ENCODE measurements at regions not wholly inside any gene's neighbourhood (a gene's known extent, or its start where the extent isn't known, plus 50 kb on each side); places are given as distances from the start of the nearest gene placed in this dataset.

DNA sequence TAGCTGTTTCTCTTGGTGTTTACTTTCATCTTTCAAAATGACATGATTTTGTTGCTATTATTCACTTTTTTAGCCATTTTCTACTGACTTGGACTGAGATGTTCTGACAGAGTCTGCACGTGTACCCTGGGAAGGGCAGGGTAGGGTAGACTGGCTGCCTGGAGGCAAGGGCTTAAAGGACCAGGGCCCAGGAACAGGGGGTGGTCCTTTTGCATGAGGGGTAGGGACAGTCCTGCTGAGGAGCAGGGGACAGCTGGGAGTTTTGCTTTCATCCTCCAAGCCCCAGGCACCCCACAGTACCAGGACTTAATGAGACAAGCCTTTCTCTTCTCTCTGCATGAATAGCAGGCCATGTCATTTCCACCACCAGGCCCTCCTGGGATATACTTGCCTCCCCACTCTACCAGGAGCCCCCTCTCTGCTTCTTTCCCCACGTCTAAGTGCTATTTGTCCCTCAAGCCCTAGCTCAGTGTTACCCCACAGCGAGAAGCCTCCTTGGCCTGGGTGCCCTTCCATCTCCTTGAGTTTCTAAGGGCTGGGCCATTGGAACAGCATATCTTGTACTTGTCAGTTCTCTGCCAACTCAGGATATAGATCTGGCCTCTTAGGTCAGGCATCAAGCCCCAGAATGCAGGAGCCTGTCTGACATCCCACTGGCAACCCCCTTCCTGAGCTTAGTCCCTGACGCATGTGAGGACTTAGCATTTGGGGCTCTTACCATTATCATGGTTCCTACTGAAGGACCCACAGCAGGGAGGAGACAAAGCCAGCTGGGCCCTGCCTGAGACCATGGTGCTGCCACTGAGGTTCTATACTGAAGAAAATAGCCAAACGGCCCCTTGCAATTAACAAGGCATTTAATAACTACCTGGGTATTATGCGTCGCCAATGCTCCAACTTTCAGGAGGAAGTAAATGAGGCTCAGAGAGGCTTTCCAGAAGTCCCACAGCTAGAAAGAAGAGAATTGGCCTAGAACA lies 78.4 kb upstream of the UNC5B start:
- H3K4me3 ChIP-seq (ENCODE audit: low read length in 3 of 3) = no peak overlapping the region
- no peak overlapping the region for H3K27ac ChIP-seq (ENCODE audit: low read depth, low read length)
- H3K27me3 ChIP-seq (ENCODE audit: control insufficient read depth in 3 of 3, insufficient read depth in 3 of 3, low read length in 3 of 3) = peaks cover 17 to 27% (median 24%) of the 10 kb centered on the region in 3 donors
- H3K9me3 ChIP-seq (ENCODE audit: control insufficient read depth in 3 of 3, low read length in 3 of 3) = no peaks in the 10 kb centered on the region
- peaks cover 0 to 4% (median 2%) of the 10 kb centered on the region in 3 donors for H3K4me1 ChIP-seq (ENCODE audit: control insufficient read depth in 3 of 3, insufficient read depth in 3 of 3, low read length in 3 of 3)
- H3K36me3 ChIP-seq (ENCODE audit: control insufficient read depth in 3 of 3, insufficient read depth in 3 of 3, low read length in 3 of 3) = no peaks in the 10 kb centered on the region
- no peak overlapping the region for H3K9ac ChIP-seq (ENCODE audit: low read depth in 1 of 3, low read length in 3 of 3)

DNA sequence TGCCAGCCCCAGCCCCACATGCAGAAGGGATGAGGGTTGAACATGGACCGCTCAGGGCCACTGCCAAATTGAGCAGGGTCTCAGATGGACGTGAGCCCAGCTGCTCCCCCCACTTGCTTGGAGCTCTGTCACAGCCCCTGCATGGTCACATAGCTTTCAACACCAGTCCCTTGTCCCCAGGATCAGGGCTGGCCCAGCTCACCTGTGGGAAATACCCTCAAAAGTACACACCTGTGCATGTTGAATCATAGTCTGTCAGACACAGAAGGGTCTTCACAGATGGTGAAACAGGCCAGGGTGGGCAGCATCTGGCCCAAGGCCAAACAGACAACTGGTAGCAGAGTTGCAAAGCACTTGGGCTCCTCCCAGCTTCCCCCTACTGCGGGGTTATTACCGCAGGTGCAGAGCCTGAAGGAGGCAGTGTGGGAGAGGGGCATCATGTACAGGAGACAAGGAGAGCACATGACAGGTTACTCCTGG lies 77.6 kb upstream of the UNC5B start:
- Histone ChIP-seq H3K36me3 (ENCODE audit: control insufficient read depth in 3 of 3, insufficient read depth in 3 of 3, low read length in 3 of 3) (no peaks in the 10 kb centered on the region), H3K27me3 (ENCODE audit: control insufficient read depth in 3 of 3, insufficient read depth in 3 of 3, low read length in 3 of 3) (peaks cover 17 to 27% (median 24%) of the 10 kb centered on the region in 3 donors), H3K4me3 (ENCODE audit: low read length in 3 of 3) (no peak overlapping the region), H3K9me3 (ENCODE audit: control insufficient read depth in 3 of 3, low read length in 3 of 3) (no peaks in the 10 kb centered on the region), H3K27ac (ENCODE audit: low read depth, low read length) (no peak overlapping the region), H3K9ac (ENCODE audit: low read depth in 1 of 3, low read length in 3 of 3) (no peak overlapping the region), H3K4me1 (ENCODE audit: control insufficient read depth in 3 of 3, insufficient read depth in 3 of 3, low read length in 3 of 3) (peaks cover 0 to 4% (median 2%) of the 10 kb centered on the region in 3 donors)

DNA sequence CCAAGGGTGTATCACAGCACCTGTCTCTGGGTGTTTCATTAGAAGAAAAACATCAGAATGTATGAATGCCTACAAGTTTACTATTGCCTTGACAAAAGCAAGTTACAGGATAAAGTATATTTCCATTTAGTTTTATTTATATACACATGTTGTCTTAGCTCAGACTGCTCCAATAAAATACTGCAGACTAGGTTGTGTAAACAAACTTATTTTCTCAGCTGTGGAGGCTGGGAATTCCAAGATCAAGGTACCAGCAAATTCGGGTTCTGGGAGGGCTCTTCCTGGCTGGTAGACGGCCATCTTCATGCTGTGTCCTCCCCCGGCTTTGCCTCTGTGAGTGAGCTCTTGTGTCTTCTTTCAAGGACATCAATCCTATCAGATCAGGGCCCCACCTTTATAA lies 77.1 kb upstream of the UNC5B start:
- Histone ChIP-seq H3K36me3 (ENCODE audit: control insufficient read depth in 3 of 3, insufficient read depth in 3 of 3, low read length in 3 of 3) (no peaks in the 10 kb centered on the region), H3K27me3 (ENCODE audit: control insufficient read depth in 3 of 3, insufficient read depth in 3 of 3, low read length in 3 of 3) (peaks cover 17 to 27% (median 24%) of the 10 kb centered on the region in 3 donors), H3K4me1 (ENCODE audit: control insufficient read depth in 3 of 3, insufficient read depth in 3 of 3, low read length in 3 of 3) (peaks cover 0 to 4% (median 2%) of the 10 kb centered on the region in 3 donors), H3K27ac (ENCODE audit: low read depth, low read length) (no peak overlapping the region), H3K4me3 (ENCODE audit: low read length in 3 of 3) (no peak overlapping the region), H3K9me3 (ENCODE audit: control insufficient read depth in 3 of 3, low read length in 3 of 3) (no peaks in the 10 kb centered on the region), H3K9ac (ENCODE audit: low read depth in 1 of 3, low read length in 3 of 3) (no peak overlapping the region)

DNA sequence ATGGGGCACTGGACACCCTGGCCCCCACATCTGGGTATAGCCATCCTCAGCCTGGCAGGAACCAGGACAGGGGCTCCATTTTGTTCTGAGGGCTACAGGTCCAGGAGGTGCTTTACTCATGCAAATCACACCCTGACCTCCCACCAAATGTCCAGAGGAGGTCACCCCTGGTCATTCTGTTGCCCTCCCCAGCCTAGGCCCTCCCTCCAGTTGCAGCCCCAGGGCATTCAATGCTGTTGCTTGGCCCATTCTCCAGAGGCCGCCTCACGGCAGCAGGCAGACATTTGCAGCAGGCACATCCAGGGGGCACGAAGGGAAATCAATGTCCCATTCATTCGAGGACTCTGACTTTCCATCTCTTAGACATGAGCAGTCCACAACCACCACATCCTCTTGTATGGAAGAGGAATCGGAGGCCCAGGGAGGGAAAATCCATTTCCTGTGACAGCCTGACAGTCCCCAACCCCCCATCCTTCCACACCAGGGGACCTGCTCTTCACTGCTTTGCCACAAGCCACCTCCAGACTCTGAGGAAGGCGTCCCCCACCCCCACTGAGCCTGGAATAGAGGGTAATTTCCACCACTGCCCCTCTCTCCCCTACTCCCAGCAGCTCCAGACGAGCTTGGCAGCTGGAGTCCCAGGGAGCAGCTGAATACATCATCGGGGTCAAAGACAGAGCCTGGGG lies 76.2 kb upstream of the UNC5B start:
- Histone ChIP-seq H3K9me3 (ENCODE audit: control insufficient read depth in 3 of 3, low read length in 3 of 3) (no peaks in the 10 kb centered on the region), H3K27me3 (ENCODE audit: control insufficient read depth in 3 of 3, insufficient read depth in 3 of 3, low read length in 3 of 3) (peaks cover 17 to 29% (median 24%) of the 10 kb centered on the region in 3 donors)

DNA sequence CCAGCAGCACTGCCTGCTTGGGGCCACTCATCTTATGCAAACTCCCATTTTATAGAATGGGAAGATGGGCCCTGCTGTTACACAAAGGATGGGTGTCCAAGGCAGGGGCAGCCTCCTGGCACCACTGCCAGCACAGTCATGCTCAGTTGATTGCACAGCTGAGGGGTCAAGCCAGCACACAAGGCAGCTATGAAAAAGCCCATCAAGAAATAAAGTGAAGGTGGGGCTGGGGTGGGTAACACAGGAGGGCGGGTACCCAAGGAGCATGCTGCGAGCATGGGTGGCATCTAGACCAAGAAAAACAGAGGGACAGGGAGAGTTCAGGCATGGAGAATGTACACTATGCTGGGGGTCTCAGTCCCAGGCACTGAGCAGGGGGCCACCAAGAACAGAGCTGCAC lies 74.7 kb upstream of the UNC5B start:
- Histone ChIP-seq H3K27me3 (ENCODE audit: control insufficient read depth in 3 of 3, insufficient read depth in 3 of 3, low read length in 3 of 3) (peaks cover 9 to 27% (median 14%) of the 10 kb centered on the region in 3 donors), H3K9me3 (ENCODE audit: control insufficient read depth in 3 of 3, low read length in 3 of 3) (no peaks in the 10 kb centered on the region), H3K27ac (ENCODE audit: low read depth, low read length) (no peak overlapping the region), H3K36me3 (ENCODE audit: control insufficient read depth in 3 of 3, insufficient read depth in 3 of 3, low read length in 3 of 3) (no peaks in the 10 kb centered on the region), H3K4me1 (ENCODE audit: control insufficient read depth in 3 of 3, insufficient read depth in 3 of 3, low read length in 3 of 3) (peaks cover 0 to 4% (median 2%) of the 10 kb centered on the region in 3 donors), H3K9ac (ENCODE audit: low read depth in 1 of 3, low read length in 3 of 3) (no peak overlapping the region), H3K4me3 (ENCODE audit: low read length in 3 of 3) (no peak overlapping the region)

More for the DNA sequence above, 76.2 kb upstream of the UNC5B start:
- Histone ChIP-seq H3K36me3 (ENCODE audit: control insufficient read depth in 3 of 3, insufficient read depth in 3 of 3, low read length in 3 of 3) (no peaks in the 10 kb centered on the region), H3K4me1 (ENCODE audit: control insufficient read depth in 3 of 3, insufficient read depth in 3 of 3, low read length in 3 of 3) (peaks cover 0 to 4% (median 2%) of the 10 kb centered on the region in 3 donors), H3K9ac (ENCODE audit: low read depth in 1 of 3, low read length in 3 of 3) (no peak overlapping the region), H3K4me3 (ENCODE audit: low read length in 3 of 3) (no peak overlapping the region), H3K27ac (ENCODE audit: low read depth, low read length) (no peak overlapping the region)

DNA sequence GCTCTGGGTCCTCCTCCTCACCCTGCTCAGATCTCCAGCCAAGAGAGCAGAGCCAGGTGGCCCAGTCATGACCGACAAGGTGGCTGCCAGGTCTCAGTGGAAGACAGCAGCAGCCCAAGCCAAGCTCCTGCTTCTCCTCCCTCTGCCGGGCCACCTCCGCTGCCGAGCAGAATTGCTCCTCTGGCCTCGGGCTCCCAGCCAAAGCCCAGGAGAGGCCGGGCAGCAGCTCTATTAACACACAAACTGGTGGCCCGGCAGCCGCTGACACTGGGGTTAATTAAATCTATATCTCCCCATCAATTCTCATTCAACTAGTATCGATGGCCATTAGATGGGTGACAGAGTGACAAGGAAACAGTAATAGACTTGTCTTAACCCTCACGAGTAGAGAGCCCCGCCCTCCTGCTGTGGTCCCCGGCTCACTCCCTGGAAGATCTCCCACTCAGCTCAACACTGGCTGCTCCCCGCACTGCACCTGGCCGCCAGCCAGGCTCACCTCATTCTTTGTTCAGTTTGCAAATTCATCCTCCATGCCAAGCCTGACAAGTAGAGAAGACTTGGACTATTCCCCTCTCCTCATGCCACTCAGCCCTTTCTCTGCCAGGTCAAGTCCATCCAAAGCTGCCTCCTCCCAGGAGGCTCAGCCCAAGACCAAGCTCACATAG lies 74.1 kb upstream of the UNC5B start:
- Histone ChIP-seq H3K9ac (ENCODE audit: low read depth in 1 of 3, low read length in 3 of 3) (no peak overlapping the region), H3K27me3 (ENCODE audit: control insufficient read depth in 3 of 3, insufficient read depth in 3 of 3, low read length in 3 of 3) (peaks cover 9 to 27% (median 14%) of the 10 kb centered on the region in 3 donors), H3K4me3 (ENCODE audit: low read length in 3 of 3) (no peak overlapping the region), H3K9me3 (ENCODE audit: control insufficient read depth in 3 of 3, low read length in 3 of 3) (no peaks in the 10 kb centered on the region), H3K36me3 (ENCODE audit: control insufficient read depth in 3 of 3, insufficient read depth in 3 of 3, low read length in 3 of 3) (no peaks in the 10 kb centered on the region), H3K4me1 (ENCODE audit: control insufficient read depth in 3 of 3, insufficient read depth in 3 of 3, low read length in 3 of 3) (peaks cover 0 to 4% (median 2%) of the 10 kb centered on the region in 3 donors), H3K27ac (ENCODE audit: low read depth, low read length) (no peak overlapping the region)

DNA sequence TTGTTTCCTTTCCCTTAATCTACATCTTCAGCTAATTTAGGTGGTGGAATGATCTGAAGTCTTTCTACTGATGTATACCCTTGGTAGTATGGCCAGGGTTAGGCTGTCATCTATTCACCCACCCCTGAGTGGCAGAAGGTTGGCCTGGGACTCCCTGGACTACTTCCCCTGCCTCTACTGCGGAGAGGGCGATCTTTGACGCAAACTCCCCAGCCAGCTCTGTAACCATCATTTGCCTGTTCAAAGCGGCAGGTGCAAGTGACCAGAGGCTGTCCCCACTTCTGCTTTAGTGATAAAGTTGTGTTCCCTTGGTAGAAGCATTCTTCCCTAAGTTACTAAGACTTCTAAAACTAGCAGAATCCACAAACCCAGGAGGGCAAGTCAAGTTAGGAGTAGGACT lies 70.8 kb upstream of the UNC5B start:
- Histone ChIP-seq H3K4me1 (ENCODE audit: control insufficient read depth in 3 of 3, insufficient read depth in 3 of 3, low read length in 3 of 3) (peaks cover 0 to 7% (median 4%) of the 10 kb centered on the region in 3 donors), H3K4me3 (ENCODE audit: low read length in 3 of 3) (no peak overlapping the region), H3K9me3 (ENCODE audit: control insufficient read depth in 3 of 3, low read length in 3 of 3) (no peaks in the 10 kb centered on the region), H3K36me3 (ENCODE audit: control insufficient read depth in 3 of 3, insufficient read depth in 3 of 3, low read length in 3 of 3) (no peaks in the 10 kb centered on the region), H3K27ac (ENCODE audit: low read depth, low read length) (no peak overlapping the region), H3K27me3 (ENCODE audit: control insufficient read depth in 3 of 3, insufficient read depth in 3 of 3, low read length in 3 of 3) (peaks cover 8 to 18% (median 14%) of the 10 kb centered on the region in 3 donors), H3K9ac (ENCODE audit: low read depth in 1 of 3, low read length in 3 of 3) (no peak overlapping the region)

DNA sequence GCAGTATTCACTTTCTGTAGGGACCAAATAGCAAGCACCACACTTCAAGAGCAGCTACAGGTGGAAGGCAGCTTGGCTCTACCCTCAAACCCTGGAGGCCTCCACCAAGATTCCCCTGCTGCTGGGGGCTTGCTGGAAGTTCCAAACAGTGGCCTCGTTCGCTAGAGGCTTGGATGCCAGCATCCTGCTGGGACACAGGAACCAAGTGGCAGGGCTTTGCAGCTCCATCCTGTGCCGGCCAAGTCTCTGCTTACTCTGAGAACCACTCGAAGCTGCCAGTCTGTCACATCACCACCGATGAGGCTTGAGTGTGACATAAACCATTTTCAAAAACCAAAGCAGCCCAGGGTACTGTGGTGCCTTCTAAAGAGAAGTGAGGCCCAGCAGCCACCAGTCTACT lies 69.2 kb upstream of the UNC5B start:
- H3K27me3 ChIP-seq (ENCODE audit: control insufficient read depth in 3 of 3, insufficient read depth in 3 of 3, low read length in 3 of 3) = peaks cover 0 to 8% (median 3%) of the 10 kb centered on the region in 3 donors
- peaks cover 0 to 5% (median 0%) of the 10 kb centered on the region in 3 donors for H3K4me1 ChIP-seq (ENCODE audit: control insufficient read depth in 3 of 3, insufficient read depth in 3 of 3, low read length in 3 of 3)
- H3K27ac ChIP-seq (ENCODE audit: low read depth, low read length) = no peak overlapping the region
- H3K36me3 ChIP-seq (ENCODE audit: control insufficient read depth in 3 of 3, insufficient read depth in 3 of 3, low read length in 3 of 3) = no peaks in the 10 kb centered on the region
- no peak overlapping the region for H3K9ac ChIP-seq (ENCODE audit: low read depth in 1 of 3, low read length in 3 of 3)
- no peaks in the 10 kb centered on the region for H3K9me3 ChIP-seq (ENCODE audit: control insufficient read depth in 3 of 3, low read length in 3 of 3)
- H3K4me3 ChIP-seq (ENCODE audit: low read length in 3 of 3) = no peak overlapping the region

DNA sequence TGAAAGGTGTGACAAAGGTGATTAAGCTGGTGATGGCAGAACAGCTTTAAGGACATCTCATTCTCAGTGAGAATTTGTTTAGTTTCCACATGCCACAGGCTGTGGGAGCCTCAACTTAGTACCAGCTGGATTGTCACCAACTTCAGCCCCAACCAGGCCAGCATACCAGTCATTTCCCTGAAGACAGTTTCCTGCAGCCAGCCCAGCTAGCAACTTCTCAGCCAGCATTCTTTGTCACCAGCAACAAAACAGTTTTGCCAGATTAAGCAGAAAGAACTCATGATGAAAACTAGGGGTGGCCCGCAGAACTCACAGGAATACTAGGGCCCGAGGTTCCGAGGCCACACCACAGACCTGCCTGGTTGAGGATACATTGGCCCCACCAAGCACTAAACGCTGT lies 68.8 kb upstream of the UNC5B start:
- Histone ChIP-seq H3K36me3 (ENCODE audit: control insufficient read depth in 3 of 3, insufficient read depth in 3 of 3, low read length in 3 of 3) (no peaks in the 10 kb centered on the region), H3K27ac (ENCODE audit: low read depth, low read length) (no peak overlapping the region), H3K9me3 (ENCODE audit: control insufficient read depth in 3 of 3, low read length in 3 of 3) (no peaks in the 10 kb centered on the region), H3K4me1 (ENCODE audit: control insufficient read depth in 3 of 3, insufficient read depth in 3 of 3, low read length in 3 of 3) (peaks cover 0 to 5% (median 0%) of the 10 kb centered on the region in 3 donors), H3K4me3 (ENCODE audit: low read length in 3 of 3) (no peak overlapping the region), H3K27me3 (ENCODE audit: control insufficient read depth in 3 of 3, insufficient read depth in 3 of 3, low read length in 3 of 3) (peaks cover 0 to 5% (median 3%) of the 10 kb centered on the region in 3 donors), H3K9ac (ENCODE audit: low read depth in 1 of 3, low read length in 3 of 3) (no peak overlapping the region)
